DMS 273 treated with DMSO at 0.1 percent for 48 hours (cell line): ENCODE measurements at regions not wholly inside any gene's neighbourhood (a gene's known extent, or its start where the extent isn't known, plus 50 kb on each side); places are given as distances from the start of the nearest gene placed in this dataset.

Source experiments
- DNase-seq: peaks from one replicate; lab custom pipeline; 2025; lab: John Stamatoyannopoulos, UW

- no peak for DNase-seq
These were observed 141.3 kb upstream of the NALF2 start for GRCh38 chrX:69362856-69363255.

- no peak for DNase-seq
These were observed 141.8 kb upstream of the NALF2 start for GRCh38 chrX:69362354-69362753.

GRCh38 chrX:69361311-69361845, 142.7 kb upstream of the NALF2 start:
- no peak for DNase-seq

- DNase-seq: no peak
These were observed 146.8 kb upstream of the NALF2 start for GRCh38 chrX:69357317-69357716.

- DNase-seq: no peak
These were observed 159.6 kb upstream of the PJA1 start for GRCh38 chrX:69324851-69325250.

- peak; percentile 60 for DNase-seq
These were observed 158.8 kb upstream of the PJA1 start for GRCh38 chrX:69323786-69324720.

- DNase-seq: no peak
These were observed 156.5 kb upstream of the PJA1 start for GRCh38 chrX:69321789-69322188.

- DNase-seq: no peak
These were observed 155.9 kb upstream of the PJA1 start for GRCh38 chrX:69321006-69321655.

- DNase-seq: no peak
These were observed 154.9 kb upstream of the PJA1 start for GRCh38 chrX:69320116-69320515.

- no peak for DNase-seq
These were observed 154.1 kb upstream of the PJA1 start for GRCh38 chrX:69319376-69319775.

- DNase-seq: no peak
These were observed 153.5 kb upstream of the PJA1 start for GRCh38 chrX:69318651-69319340.

- DNase-seq: no peak
These were observed 152.5 kb upstream of the PJA1 start for GRCh38 chrX:69317721-69318120.

- DNase-seq: peak; percentile 25
These were observed 149.4 kb upstream of the PJA1 start for GRCh38 chrX:69314436-69315348.

GRCh38 chrX:69313617-69314290, 148.5 kb upstream of the PJA1 start:
- DNase-seq: no peak

- DNase-seq: no peak
These were observed 146.8 kb upstream of the PJA1 start for GRCh38 chrX:69311936-69312670.

GRCh38 chrX:69309074-69309792, 144.0 kb upstream of the PJA1 start:
- DNase-seq: no peak

GRCh38 chrX:69307756-69308155, 142.5 kb upstream of the PJA1 start:
- DNase-seq: no peak

- DNase-seq: no peak
These were observed 141.8 kb upstream of the PJA1 start for GRCh38 chrX:69307029-69307428.

- no peak for DNase-seq
These were observed 140.8 kb upstream of the PJA1 start for GRCh38 chrX:69306063-69306404.
